Smooth muscle cell (in vitro differentiated cells): ENCODE measurements at regions not wholly inside any gene's neighbourhood (a gene's known extent, or its start where the extent isn't known, plus 50 kb on each side); places are given as distances from the start of the nearest gene placed in this dataset.

ENCODE experiments used
- DNase-seq: peaks from one replicate; lab custom pipeline; 2025; ENCODE audit not compliant: unreplicated experiment; lab: John Stamatoyannopoulos, UW
- H2AFZ ChIP-seq: fragments of 200-600 bp; sonication (generic); 2 replicates; pipeline ENCODE4 v1.6.0; 2016; ENCODE audit warnings: antibody characterized with exemption, low read depth, mild to moderate bottlenecking
- H3F3A ChIP-seq: fragments of 200-600 bp; sonication (generic); 2 replicates; pipeline ENCODE4 v1.6.0; 2017; ENCODE audit warnings: antibody characterized with exemption, low read depth
- H3K27ac ChIP-seq: fragments of 200-600 bp; sonication (generic); 2 replicates; pipeline ENCODE4 v1.5.1; 2016; ENCODE audit warnings: low read depth, mild to moderate bottlenecking
- H3K27me3 ChIP-seq: fragments of 200-600 bp; sonication (generic); 2 replicates; pipeline ENCODE4 v1.6.1; 2016; ENCODE audit warnings: low read depth, mild to moderate bottlenecking
- H3K36me3 ChIP-seq: fragments of 200-600 bp; sonication (generic); 2 replicates; pipeline ENCODE4 v1.5.1; 2016; ENCODE audit warnings: low read depth
- H3K4me1 ChIP-seq: fragments of 200-600 bp; sonication (generic); 2 replicates; pipeline ENCODE4 v1.5.1; 2016; ENCODE audit warnings: low read depth
- H3K4me2 ChIP-seq: fragments of 200-600 bp; sonication (generic); 2 replicates; pipeline ENCODE4 v1.6.0; 2016; ENCODE audit warnings: mild to moderate bottlenecking
- H3K4me3 ChIP-seq: fragments of 200-600 bp; sonication (generic); 2 replicates; pipeline ENCODE4 v1.5.1; 2016; ENCODE audit warnings: mild to moderate bottlenecking
- H3K79me2 ChIP-seq: fragments of 200-600 bp; sonication (generic); 2 replicates; pipeline ENCODE4 v1.6.0; 2016; ENCODE audit warnings: low read depth, mild to moderate bottlenecking
- H3K9ac ChIP-seq: fragments of 200-600 bp; sonication (generic); 2 replicates; pipeline ENCODE4 v1.6.0; 2016; ENCODE audit warnings: low read depth
- H3K9me3 ChIP-seq: fragments of 200-600 bp; sonication (generic); replicated peaks from 2 replicates; pipeline ENCODE4 v1.5.1; 2016; ENCODE audit warnings: low read depth
- H4K20me1 ChIP-seq: fragments of 200-600 bp; sonication (generic); 2 replicates; pipeline ENCODE4 v1.6.0; 2016; ENCODE audit warnings: low read depth
- WGBS: methylation state at CpG from one replicate; pipeline ENCODE4 v1.1.7; 2016; ENCODE audit warnings: low lambda C conversion rate; 5-methylcytosine and 5-hydroxymethylcytosine counted together
- TF ChIP-seq, protein P1 (sequence below): fragments of 200-600 bp; sonication (generic); IDR thresholded peaks from 2 replicates; pipeline ENCODE4 v1.5.1; 2017; ENCODE audit warnings: borderline replicate concordance, mild to moderate bottlenecking, antibody characterized with exemption; ENCODE audit not compliant: insufficient read depth, poor library complexity, severe bottlenecking

- TF ChIP-seq, protein P1, sequence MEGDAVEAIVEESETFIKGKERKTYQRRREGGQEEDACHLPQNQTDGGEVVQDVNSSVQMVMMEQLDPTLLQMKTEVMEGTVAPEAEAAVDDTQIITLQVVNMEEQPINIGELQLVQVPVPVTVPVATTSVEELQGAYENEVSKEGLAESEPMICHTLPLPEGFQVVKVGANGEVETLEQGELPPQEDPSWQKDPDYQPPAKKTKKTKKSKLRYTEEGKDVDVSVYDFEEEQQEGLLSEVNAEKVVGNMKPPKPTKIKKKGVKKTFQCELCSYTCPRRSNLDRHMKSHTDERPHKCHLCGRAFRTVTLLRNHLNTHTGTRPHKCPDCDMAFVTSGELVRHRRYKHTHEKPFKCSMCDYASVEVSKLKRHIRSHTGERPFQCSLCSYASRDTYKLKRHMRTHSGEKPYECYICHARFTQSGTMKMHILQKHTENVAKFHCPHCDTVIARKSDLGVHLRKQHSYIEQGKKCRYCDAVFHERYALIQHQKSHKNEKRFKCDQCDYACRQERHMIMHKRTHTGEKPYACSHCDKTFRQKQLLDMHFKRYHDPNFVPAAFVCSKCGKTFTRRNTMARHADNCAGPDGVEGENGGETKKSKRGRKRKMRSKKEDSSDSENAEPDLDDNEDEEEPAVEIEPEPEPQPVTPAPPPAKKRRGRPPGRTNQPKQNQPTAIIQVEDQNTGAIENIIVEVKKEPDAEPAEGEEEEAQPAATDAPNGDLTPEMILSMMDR: no peak
- Histone ChIP-seq H3K27me3 (no peaks in the 10 kb centered on the region), H3K4me3 (no peak overlapping the region), H3K79me2 (no peaks in the 10 kb centered on the region), H3K4me2 (no peak overlapping the region), H3K27ac (no peak overlapping the region), H2AFZ (no peak overlapping the region), H3K4me1 (no peaks in the 10 kb centered on the region), H3K36me3 (no peaks in the 10 kb centered on the region), H3F3A (no peaks in the 10 kb centered on the region), H3K9ac (no peak overlapping the region), H3K9me3 (no peaks in the 10 kb centered on the region), H4K20me1 (no peaks in the 10 kb centered on the region)
- no peak for DNase-seq
These were observed 81.1 kb upstream of the PLSCR4 start for GRCh38 chr3:146331967-146332366.

DNA sequence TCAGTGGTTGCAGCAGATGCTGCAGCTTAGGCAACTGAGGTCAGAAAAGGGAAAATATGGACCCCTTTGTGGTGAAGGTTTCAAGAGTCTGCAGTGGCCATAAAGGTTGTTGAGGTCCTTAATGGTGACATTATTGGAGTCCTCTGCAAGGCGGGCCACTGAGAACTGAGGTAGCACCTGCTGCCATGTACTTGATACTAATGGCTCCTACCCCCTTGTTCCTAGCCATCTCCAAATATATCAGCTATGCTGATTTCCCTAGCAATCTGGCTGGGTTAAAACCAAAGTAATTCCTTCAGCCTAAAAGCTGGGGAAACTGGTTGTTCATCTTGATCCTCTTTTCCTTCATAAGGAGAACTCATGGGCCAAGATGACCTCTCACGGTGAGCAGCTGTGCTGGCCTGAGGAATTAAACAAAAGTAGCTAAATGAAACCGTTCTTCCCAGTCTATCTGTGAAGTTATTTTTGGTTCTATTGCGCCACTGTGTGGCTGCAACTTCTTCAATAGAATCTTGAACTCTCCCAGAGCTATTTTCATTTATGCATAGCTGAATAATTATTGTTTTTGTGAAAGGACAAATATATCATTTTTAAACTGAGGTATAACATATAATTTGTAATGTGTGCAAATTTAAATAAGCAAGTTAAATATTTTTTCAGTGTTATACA, 76.1 kb upstream of the PLSCR4 start:
- H3K27me3 ChIP-seq: no peaks in the 10 kb centered on the region
- H2AFZ ChIP-seq: no peak overlapping the region
- H3K36me3 ChIP-seq: no peaks in the 10 kb centered on the region
- TF ChIP-seq, protein P1: peak; percentile 53
- no peaks in the 10 kb centered on the region for H3F3A ChIP-seq
- no peaks in the 10 kb centered on the region for H4K20me1 ChIP-seq
- no peak overlapping the region for H3K27ac ChIP-seq
- H3K4me3 ChIP-seq: no peak overlapping the region
- no peaks in the 10 kb centered on the region for H3K9me3 ChIP-seq
- DNase-seq: no peak
- no peaks in the 10 kb centered on the region for H3K4me1 ChIP-seq
- H3K79me2 ChIP-seq: no peaks in the 10 kb centered on the region
- no peak overlapping the region for H3K4me2 ChIP-seq
- 50% methylated on average over 4 of the region's 4 CpGs for WGBS
- H3K9ac ChIP-seq: no peak overlapping the region

DNA sequence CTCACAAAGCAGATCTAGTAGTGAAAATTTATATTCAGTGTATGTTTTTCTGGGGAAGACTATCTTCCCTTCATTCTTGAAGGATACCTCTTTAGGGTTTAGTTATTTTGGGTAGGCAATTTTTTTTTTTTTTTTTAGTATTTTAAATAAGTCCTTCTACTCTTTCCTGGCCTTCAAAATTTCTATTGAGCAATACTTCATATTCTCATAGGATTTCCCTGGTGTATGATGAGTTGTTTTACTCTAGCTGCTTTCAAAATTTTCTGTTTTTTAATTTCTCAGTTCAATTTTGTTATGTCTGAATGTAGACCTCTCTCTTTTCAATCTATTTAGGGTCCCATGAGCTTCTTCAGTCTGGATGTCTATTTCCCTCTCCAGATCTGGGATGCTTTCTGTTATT, 74.3 kb upstream of the PLSCR4 start:
- H3K36me3 ChIP-seq: no peaks in the 10 kb centered on the region
- H3K9ac ChIP-seq: no peak overlapping the region
- no peak overlapping the region for H2AFZ ChIP-seq
- no peaks in the 10 kb centered on the region for H3K9me3 ChIP-seq
- no peak overlapping the region for H3K4me2 ChIP-seq
- H4K20me1 ChIP-seq: no peaks in the 10 kb centered on the region
- no peak for DNase-seq
- no peaks in the 10 kb centered on the region for H3K4me1 ChIP-seq
- H3K27ac ChIP-seq: no peak overlapping the region
- no peaks in the 10 kb centered on the region for H3K27me3 ChIP-seq
- H3F3A ChIP-seq: no peaks in the 10 kb centered on the region
- no peak overlapping the region for H3K4me3 ChIP-seq
- TF ChIP-seq, protein P1: no peak
- H3K79me2 ChIP-seq: no peaks in the 10 kb centered on the region

- WGBS: 96% methylated on average over 2 of the region's 2 CpGs
- TF ChIP-seq, protein P1: no peak
- H3K9me3 ChIP-seq: no peaks in the 10 kb centered on the region
These were observed 71.4 kb upstream of the PLSCR4 start for GRCh38 chr3:146322216-146322817.

More at GRCh38 chr3:146322216-146322817, 71.4 kb upstream of the PLSCR4 start:
- H3K4me3 ChIP-seq: no peak overlapping the region
- H3F3A ChIP-seq: no peaks in the 10 kb centered on the region
- H3K4me1 ChIP-seq: no peaks in the 10 kb centered on the region
- H3K79me2 ChIP-seq: no peaks in the 10 kb centered on the region
- H3K36me3 ChIP-seq: no peaks in the 10 kb centered on the region
- no peaks in the 10 kb centered on the region for H4K20me1 ChIP-seq
- no peak overlapping the region for H2AFZ ChIP-seq
- DNase-seq: no peak
- no peak overlapping the region for H3K27ac ChIP-seq
- H3K9ac ChIP-seq: no peak overlapping the region
- H3K4me2 ChIP-seq: no peak overlapping the region
- H3K27me3 ChIP-seq: no peaks in the 10 kb centered on the region
